Endothelial cell of umbilical vein (primary cell): ENCODE measurements at regions not wholly inside any gene's neighbourhood (a gene's known extent, or its start where the extent isn't known, plus 50 kb on each side); places are given as distances from the start of the nearest gene placed in this dataset.

Experiments
- BruUV-seq: library from RNA; stranded (reverse); fragments of 400-500 nt; replicated peaks from 2 replicates; lab custom pipeline; 2021; lab: Mats Ljungman, UMichigan
- CTCF ChIA-PET: fragments of 300-600, 350-600 bp; sonication (Branson Sonifier 250); formaldehyde crosslinking; loops from one replicate; lab custom pipeline; 2021; ENCODE audit warnings: antibody characterized with exemption, inconsistent platforms; lab: Charles Lee
- POLR2A ChIA-PET: fragments of 300-600, 350-600 bp; sonication (Branson Sonifier 250); formaldehyde crosslinking; loops from one replicate; lab custom pipeline; 2021; ENCODE audit warnings: antibody characterized with exemption, inconsistent platforms; lab: Charles Lee
- DNase-seq: peaks from one replicate; pipeline ENCODE4 v3.0.0-alpha.2; 2011; ENCODE audit warnings: low read depth, low spot score
- FAIRE-seq: peaks from 2 replicates; lab custom pipeline; 2011; peaks lifted over from hg19 to GRCh38; lab: Jason Lieb, UNC
- H2AFZ ChIP-seq: 2 replicates; pipeline ENCODE4 v1.6.0; 2012; ENCODE audit warnings: low read depth, low read length, control low read depth, inconsistent platforms
- H3K27ac ChIP-seq: 2 replicates; pipeline ENCODE4 v1.5.1; 2011; ENCODE audit warnings: low read depth, mild to moderate bottlenecking, control low read depth, low read length, moderate library complexity; ENCODE audit not compliant: insufficient read depth
- H3K27me3 ChIP-seq, 2 experiments: 2 replicates each; pipeline versions ENCODE4 v1.6.0 to v1.6.1; 2011; ENCODE audit warnings: low read length in 2 of 2, mixed read lengths in 1 of 2; ENCODE audit not compliant: control insufficient read depth in 2 of 2, insufficient read depth in 2 of 2
- H3K36me3 ChIP-seq, 2 experiments: 2 replicates in 1 of 2; 3 replicates in 1 of 2; pipeline ENCODE4 v1.5.1; 2011; ENCODE audit warnings: low read length in 2 of 2, mild to moderate bottlenecking in 1 of 2, moderate library complexity in 1 of 2; ENCODE audit not compliant: control insufficient read depth in 2 of 2, insufficient read depth in 2 of 2; ENCODE audit errors: extremely low read depth in 1 of 2
- H3K4me1 ChIP-seq: 3 replicates; pipeline ENCODE4 v1.5.1; 2011; ENCODE audit warnings: mild to moderate bottlenecking, low read length; ENCODE audit not compliant: control insufficient read depth, insufficient read depth; ENCODE audit errors: extremely low read depth
- H3K4me2 ChIP-seq: 2 replicates; pipeline ENCODE4 v1.6.1; 2011; ENCODE audit warnings: low read length, control low read depth, mixed read lengths; ENCODE audit not compliant: insufficient read depth
- H3K4me3 ChIP-seq, 3 experiments: fragments of 200-600 bp in 1 of 3; sonication (generic), shearing (Covaris generic) in 1 of 3; replicated peaks in 1 of 3; 2 replicates each; pipeline ENCODE4 v1.5.1; 2011 to 2016; ENCODE audit warnings: control low read depth in 3 of 3, low read length in 3 of 3, mild to moderate bottlenecking in 2 of 3, inconsistent platforms in 1 of 3, low read depth in 1 of 3, moderate library complexity in 1 of 3; ENCODE audit not compliant: insufficient read depth in 1 of 3
- H3K79me2 ChIP-seq: 2 replicates; pipeline ENCODE4 v1.6.0; 2012; ENCODE audit warnings: low read length, inconsistent platforms; ENCODE audit not compliant: control insufficient read depth, insufficient read depth
- H3K9ac ChIP-seq: replicated peaks from 2 replicates; pipeline ENCODE3; 2011; ENCODE audit warnings: low read length, control low read depth; ENCODE audit not compliant: insufficient read depth; ENCODE audit errors: extremely low read depth
- H3K9me1 ChIP-seq: replicated peaks from 3 replicates; pipeline ENCODE4 v1.6.0; 2011; ENCODE audit warnings: mild to moderate bottlenecking, low read length; ENCODE audit not compliant: control insufficient read depth, insufficient read depth; ENCODE audit errors: extremely low read depth
- H3K9me3 ChIP-seq: replicated peaks from 2 replicates; pipeline ENCODE4 v1.5.1; 2012; ENCODE audit warnings: low read length, inconsistent platforms; ENCODE audit not compliant: control insufficient read depth, insufficient read depth
- H4K20me1 ChIP-seq: replicated peaks from 2 replicates; pipeline ENCODE3; 2011; ENCODE audit warnings: mild to moderate bottlenecking, low read length; ENCODE audit not compliant: control insufficient read depth, insufficient read depth; ENCODE audit errors: extremely low read depth
- CTCF ChIP-seq, 2 donors: IDR thresholded peaks; 1 replicate in 1 of 2; 2 replicates in 1 of 2; pipeline ENCODE4 v1.5.1; 2011; ENCODE audit warnings: low read length in 2 of 2, mild to moderate bottlenecking in 2 of 2, moderate library complexity in 2 of 2, control low read depth in 1 of 2, inconsistent platforms in 1 of 2, low read depth in 1 of 2; ENCODE audit not compliant: insufficient read depth in 1 of 2; ENCODE audit errors: extremely low read depth in 1 of 2
- EZH2 ChIP-seq: IDR thresholded peaks from 2 replicates; pipeline ENCODE4 v1.6.1; 2012; ENCODE audit warnings: borderline replicate concordance, low read depth, mild to moderate bottlenecking, moderate library complexity, low read length, inconsistent platforms; ENCODE audit not compliant: severe bottlenecking
- FOS ChIP-seq: IDR thresholded peaks from 2 replicates; pipeline ENCODE4 v1.6.1; 2011; ENCODE audit warnings: mild to moderate bottlenecking, low read length, moderate library complexity, borderline replicate concordance; ENCODE audit not compliant: insufficient read depth
- GATA2 ChIP-seq: IDR thresholded peaks from 2 replicates; pipeline ENCODE4 v1.7.0; 2011; ENCODE audit warnings: low read depth, mild to moderate bottlenecking, moderate library complexity, mixed read lengths, low read length; ENCODE audit not compliant: insufficient read length, insufficient read depth
- JUN ChIP-seq: IDR thresholded peaks from 2 replicates; pipeline ENCODE4 v1.6.1; 2011; ENCODE audit warnings: borderline replicate concordance, low read depth; ENCODE audit not compliant: insufficient read length, insufficient read depth
- MAX ChIP-seq: IDR thresholded peaks from 2 replicates; pipeline ENCODE4 v1.6.1; 2011; ENCODE audit not compliant: insufficient read depth, insufficient read length
- MYC ChIP-seq: IDR thresholded peaks from one replicate; pipeline ENCODE4 v1.6.1; 2011; ENCODE audit warnings: mild to moderate bottlenecking, low read depth, low read length
- POLR2A ChIP-seq: IDR thresholded peaks from 2 replicates; pipeline ENCODE4 v1.6.1; 2012; ENCODE audit warnings: low read depth, mild to moderate bottlenecking, control low read depth, low read length
- POLR2AphosphoS5 ChIP-seq: IDR thresholded peaks from 2 replicates; pipeline ENCODE4 v1.6.1; 2012; ENCODE audit warnings: low read depth, mild to moderate bottlenecking, control low read depth, low read length, moderate library complexity; ENCODE audit not compliant: insufficient read depth
- dilution Hi-C: fragments of 300-500 bp; cut with MboI; formaldehyde crosslinking; loops from one replicate; pipeline ENCODE4 v1.15.0; 2019; ENCODE audit warnings: low sequenced_read_pairs; ENCODE audit not compliant: extremely low pct_ligation_motif_present
- intact Hi-C: fragments of 100-400 bp; cut with micrococcal nuclease; formaldehyde crosslinking; loops from one replicate; pipeline ENCODE4 v1.10.0; 2022

- CTCF ChIA-PET = interaction anchor here (0.6 kb wide), 1 partner anchor 125 kb away, joined by 3 read pairs; no protein-coding TSS in a partner anchor
- no peak for TF ChIP-seq MAX
- TF ChIP-seq CTCF (IDR thresholded peaks at IDR 0.05; ENCODE audit: extremely low read depth in 1 of 2, insufficient read depth in 1 of 2, low read depth in 1 of 2, low read length in 2 of 2) = no peak
- TF ChIP-seq POLR2A = no peak
- TF ChIP-seq MYC = no peak
- no peak for TF ChIP-seq EZH2
- TF ChIP-seq JUN = no peak
- no peak for TF ChIP-seq FOS
- TF ChIP-seq GATA2 = no peak
- TF ChIP-seq POLR2AphosphoS5 = no peak
- H2AFZ ChIP-seq = no peak overlapping the region
- no peaks in the 10 kb centered on the region for H3K27me3 ChIP-seq
- H3K36me3 ChIP-seq = no peaks in the 10 kb centered on the region
- dilution Hi-C loops (no loop called here), intact Hi-C loops (no loop called here)
- no peak overlapping the region for H3K4me3 ChIP-seq
- no peaks in the 10 kb centered on the region for H3K4me1 ChIP-seq
- H3K27ac ChIP-seq = no peak overlapping the region
- H3K9me3 ChIP-seq = no peaks in the 10 kb centered on the region
- POLR2A ChIA-PET = no interaction called here
- H3K4me2 ChIP-seq = no peak overlapping the region
- FAIRE-seq (no peak), DNase-seq (no peak)
- no peaks in the 10 kb centered on the region for H3K9me1 ChIP-seq
- no TSS peak for BruUV-seq
- H4K20me1 ChIP-seq = no peaks in the 10 kb centered on the region
- no peak overlapping the region for H3K9ac ChIP-seq
- H3K79me2 ChIP-seq = no peaks in the 10 kb centered on the region
Observed at GRCh38 chr6:145561095-145562072, 173.9 kb downstream of the EPM2A start.
